C4-2B (cell line): ENCODE measurements at regions not wholly inside any gene's neighbourhood (a gene's known extent, or its start where the extent isn't known, plus 50 kb on each side); places are given as distances from the start of the nearest gene placed in this dataset.

Source experiments
- CTCF ChIP-seq: fragments of 450-650 bp; conservative IDR thresholded peaks from 2 replicates; pipeline ENCODE4 v1.5.1; 2017; ENCODE audit warnings: mild to moderate bottlenecking
- ZFX ChIP-seq: fragments of 450-650 bp; IDR thresholded peaks from 2 replicates; pipeline ENCODE4 v1.6.1; 2017

GRCh38 chr7:84370114-84370513 is 175.5 kb upstream of the SEMA3A start:
- TF ChIP-seq CTCF (no peak), ZFX (no peak)
